ENCODE measurements at regions not wholly inside any gene's neighbourhood (a gene's known extent, or its start where the extent isn't known, plus 50 kb on each side); places are given as distances from the start of the nearest gene placed in this dataset.

DNA sequence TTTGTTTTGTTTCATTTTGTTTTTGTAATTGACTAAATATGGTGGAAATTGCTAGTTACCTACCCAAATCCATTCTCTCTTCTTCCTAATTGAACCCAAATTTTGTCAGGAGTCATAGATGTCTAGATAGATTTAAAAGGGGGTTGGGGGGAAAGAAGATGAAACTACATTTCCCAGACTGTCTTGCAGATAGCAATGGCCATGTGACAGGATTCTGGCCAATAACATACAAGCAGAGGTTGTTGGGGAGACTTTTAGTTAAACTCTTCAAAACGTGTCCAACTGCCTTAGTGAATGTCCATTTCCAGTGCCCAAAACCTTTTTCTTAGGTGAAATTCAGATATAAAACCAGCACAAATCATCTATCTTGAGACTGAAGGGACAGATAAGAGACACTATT lies 583.9 kb upstream of the API5 start:
- TF ChIP-seq POLR2A (IDR thresholded peaks at IDR 0.05): no peak
- TF ChIP-seq CTCF (IDR thresholded peaks at IDR 0.05): no peak
